ENCODE measurements at regions not wholly inside any gene's neighbourhood (a gene's known extent, or its start where the extent isn't known, plus 50 kb on each side); places are given as distances from the start of the nearest gene placed in this dataset.
A peak's percentile ranks its signal among the peaks of the same experiment; 100 is the strongest.

GRCh38 chr12:19012965-19013364 is 116.6 kb upstream of the PLEKHA5 start:
- BruUV-seq (replicated peaks) = no TSS peak
- DNase-seq = no peak
- TF ChIP-seq, protein P1, sequence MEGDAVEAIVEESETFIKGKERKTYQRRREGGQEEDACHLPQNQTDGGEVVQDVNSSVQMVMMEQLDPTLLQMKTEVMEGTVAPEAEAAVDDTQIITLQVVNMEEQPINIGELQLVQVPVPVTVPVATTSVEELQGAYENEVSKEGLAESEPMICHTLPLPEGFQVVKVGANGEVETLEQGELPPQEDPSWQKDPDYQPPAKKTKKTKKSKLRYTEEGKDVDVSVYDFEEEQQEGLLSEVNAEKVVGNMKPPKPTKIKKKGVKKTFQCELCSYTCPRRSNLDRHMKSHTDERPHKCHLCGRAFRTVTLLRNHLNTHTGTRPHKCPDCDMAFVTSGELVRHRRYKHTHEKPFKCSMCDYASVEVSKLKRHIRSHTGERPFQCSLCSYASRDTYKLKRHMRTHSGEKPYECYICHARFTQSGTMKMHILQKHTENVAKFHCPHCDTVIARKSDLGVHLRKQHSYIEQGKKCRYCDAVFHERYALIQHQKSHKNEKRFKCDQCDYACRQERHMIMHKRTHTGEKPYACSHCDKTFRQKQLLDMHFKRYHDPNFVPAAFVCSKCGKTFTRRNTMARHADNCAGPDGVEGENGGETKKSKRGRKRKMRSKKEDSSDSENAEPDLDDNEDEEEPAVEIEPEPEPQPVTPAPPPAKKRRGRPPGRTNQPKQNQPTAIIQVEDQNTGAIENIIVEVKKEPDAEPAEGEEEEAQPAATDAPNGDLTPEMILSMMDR (IDR thresholded peaks at IDR 0.05; ENCODE audit: unreplicated experiment) = no peak

DNA sequence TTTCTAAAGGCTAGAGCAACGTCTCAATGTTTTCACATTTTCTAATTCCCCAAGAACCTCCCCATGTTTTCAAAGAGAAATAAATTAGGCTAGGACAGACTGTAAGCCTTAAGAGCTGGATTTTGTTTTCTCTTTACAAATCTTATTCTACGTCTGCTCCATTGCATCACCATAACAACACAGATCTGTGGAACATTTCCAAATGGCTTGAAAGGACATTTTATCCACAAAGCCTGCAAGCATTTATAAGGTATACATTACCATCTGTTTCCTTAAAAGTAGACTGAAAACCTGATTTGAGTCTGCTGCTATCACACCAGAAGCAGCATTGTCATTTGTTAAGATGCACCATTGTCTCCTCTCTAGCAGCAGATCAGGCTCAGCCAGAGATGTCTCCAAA is 115.3 kb upstream of the PLEKHA5 start:
- no peaks in the 10 kb centered on the region for H3K36me3 Mint-ChIP-seq (ENCODE audit: insufficient read depth, unreplicated experiment)
- no peak for DNase-seq
- no TSS peak for BruUV-seq (replicated peaks)
- no peak overlapping the region for H3K27ac Mint-ChIP-seq (ENCODE audit: unreplicated experiment)
- TF ChIP-seq, protein P1 (IDR thresholded peaks at IDR 0.05; ENCODE audit: unreplicated experiment) = no peak
- H3K4me1 Mint-ChIP-seq (ENCODE audit: low read depth, unreplicated experiment) = peaks cover 33% of the 10 kb centered on the region
- H3K9me3 Mint-ChIP-seq (ENCODE audit: low read depth, unreplicated experiment) = no peaks in the 10 kb centered on the region
- CTCF ChIA-PET = no interaction called here
- intact Hi-C loops (cut with micrococcal nuclease; ENCODE audit: unreplicated experiment) = loop anchor here (10.0 kb wide), 1 partner anchor 149 kb away; no protein-coding TSS in a partner anchor
- H3K4me3 Mint-ChIP-seq (ENCODE audit: low read depth, unreplicated experiment) = no peak overlapping the region
- no peaks in the 10 kb centered on the region for H3K27me3 Mint-ChIP-seq (ENCODE audit: unreplicated experiment)

More at GRCh38 chr12:19012965-19013364, 116.6 kb upstream of the PLEKHA5 start:
- H3K4me1 Mint-ChIP-seq (ENCODE audit: low read depth, unreplicated experiment) = peaks cover 21% of the 10 kb centered on the region
- no peaks in the 10 kb centered on the region for H3K36me3 Mint-ChIP-seq (ENCODE audit: insufficient read depth, unreplicated experiment)
- H3K27ac Mint-ChIP-seq (ENCODE audit: unreplicated experiment) = no peak overlapping the region
- intact Hi-C loops (cut with micrococcal nuclease; ENCODE audit: unreplicated experiment) = loop anchor here (10.0 kb wide), 1 partner anchor 148 kb away; no protein-coding TSS in a partner anchor
- H3K9me3 Mint-ChIP-seq (ENCODE audit: low read depth, unreplicated experiment) = no peaks in the 10 kb centered on the region
- CTCF ChIA-PET = interaction anchor here (0.5 kb wide), 1 partner anchor 83 kb away, joined by 3 read pairs; no protein-coding TSS in a partner anchor
- H3K4me3 Mint-ChIP-seq (ENCODE audit: low read depth, unreplicated experiment) = no peak overlapping the region
- H3K27me3 Mint-ChIP-seq (ENCODE audit: unreplicated experiment) = no peaks in the 10 kb centered on the region

- Mint-ChIP-seq H3K27me3 (ENCODE audit: unreplicated experiment) (no peaks in the 10 kb centered on the region), H3K9me3 (ENCODE audit: low read depth, unreplicated experiment) (no peaks in the 10 kb centered on the region), H3K4me3 (ENCODE audit: low read depth, unreplicated experiment) (no peak overlapping the region), H3K27ac (ENCODE audit: unreplicated experiment) (no peak overlapping the region), H3K36me3 (ENCODE audit: insufficient read depth, unreplicated experiment) (no peaks in the 10 kb centered on the region), H3K4me1 (ENCODE audit: low read depth, unreplicated experiment) (peaks cover 36% of the 10 kb centered on the region)
- TF ChIP-seq, protein P1 (IDR thresholded peaks at IDR 0.05; ENCODE audit: unreplicated experiment) = no peak
- intact Hi-C loops (cut with micrococcal nuclease; ENCODE audit: unreplicated experiment) = loop anchor here (10.0 kb wide), 1 partner anchor 150 kb away; no protein-coding TSS in a partner anchor
- no TSS peak for BruUV-seq (replicated peaks)
- CTCF ChIA-PET = no interaction called here
- no peak for DNase-seq
Measured at GRCh38 chr12:19015285-19015684, 114.2 kb upstream of the PLEKHA5 start.

DNA sequence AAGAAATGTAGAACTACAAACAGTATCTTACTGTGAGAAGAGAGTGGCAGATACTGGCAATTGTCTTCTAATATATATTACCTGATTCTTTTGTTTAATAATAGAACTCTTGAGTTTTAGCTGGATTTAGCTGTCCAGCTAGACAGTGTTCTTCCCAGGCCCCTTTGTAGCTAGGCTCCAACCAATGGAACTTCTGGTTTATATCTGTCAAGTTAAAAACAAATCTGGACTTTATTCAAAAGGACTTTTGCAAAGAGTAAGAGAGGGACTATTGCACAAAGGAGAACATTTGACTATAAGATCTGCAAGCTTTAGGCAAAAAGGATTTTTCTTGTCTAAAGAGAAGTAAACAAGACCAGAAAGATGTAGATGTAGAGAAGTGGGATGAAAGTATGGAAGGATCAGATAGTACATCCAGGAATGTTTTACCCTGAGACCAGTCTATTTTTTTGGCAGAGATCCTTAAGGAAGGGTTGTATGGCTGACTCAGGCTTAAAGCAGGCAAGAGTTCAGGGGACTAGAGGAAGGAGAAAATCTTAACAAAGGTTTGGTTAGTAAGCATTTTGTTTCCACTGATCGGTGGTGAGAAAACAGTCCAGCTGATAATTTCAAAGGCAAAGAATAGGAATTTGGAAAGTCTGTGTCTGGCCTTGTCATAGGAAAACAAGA is 111.1 kb upstream of the PLEKHA5 start:
- Mint-ChIP-seq H3K4me1 (ENCODE audit: low read depth, unreplicated experiment) (peaks cover 41% of the 10 kb centered on the region), H3K36me3 (ENCODE audit: insufficient read depth, unreplicated experiment) (no peaks in the 10 kb centered on the region), H3K9me3 (ENCODE audit: low read depth, unreplicated experiment) (no peaks in the 10 kb centered on the region), H3K4me3 (ENCODE audit: low read depth, unreplicated experiment) (no peak overlapping the region), H3K27ac (ENCODE audit: unreplicated experiment) (peak overlapping the region; percentile 74), H3K27me3 (ENCODE audit: unreplicated experiment) (no peaks in the 10 kb centered on the region)
- intact Hi-C loops (cut with micrococcal nuclease; ENCODE audit: unreplicated experiment) = loop anchor here (10.0 kb wide), 1 partner anchor 154 kb away; no protein-coding TSS in a partner anchor
- CTCF ChIA-PET = interaction anchor here (0.6 to 0.9 kb wide), 2 partner anchors 78 to 1350 kb away, joined by 3 to 6 read pairs; no protein-coding TSS in a partner anchor
- TF ChIP-seq, protein P1 (IDR thresholded peaks at IDR 0.05; ENCODE audit: unreplicated experiment) = no peak
- no TSS peak for BruUV-seq (replicated peaks)
- peak; percentile 12 for DNase-seq
